Left lung (tissue), 4 donors: ENCODE measurements at regions not wholly inside any gene's neighbourhood (a gene's known extent, or its start where the extent isn't known, plus 50 kb on each side); places are given as distances from the start of the nearest gene placed in this dataset.

Source experiments
- ATAC-seq: fragments of 200-7000 bp; cut with Tn5 transposase; one replicate; pipeline ENCODE4 v1.9.1; 2020; ENCODE audit warnings: moderate library complexity
- DNase-seq, 4 donors: peaks; one replicate each; pipeline ENCODE4 v3.0.0-alpha.2; 2013 to 2020
- H3K27ac ChIP-seq, 2 donors: fragments of 200-600 bp; sonication (generic) in 1 of 2; one replicate each; pipeline versions ENCODE4 v1.5.0 to v1.8.0; 2020 to 2021
- H3K27me3 ChIP-seq, 2 donors: fragments of 200-600 bp; sonication (generic) in 1 of 2; one replicate each; pipeline versions ENCODE4 v1.5.0 to v1.8.0; 2020 to 2021
- H3K36me3 ChIP-seq, 2 donors: fragments of 200-600 bp; sonication (generic) in 1 of 2; one replicate each; pipeline versions ENCODE4 v1.5.0 to v1.8.0; 2020 to 2021
- H3K4me1 ChIP-seq, 2 donors: fragments of 200-600 bp; one replicate each; pipeline ENCODE4 v1.8.0; 2021
- H3K4me3 ChIP-seq, 2 donors: fragments of 200-600 bp; sonication (generic) in 1 of 2; one replicate each; pipeline versions ENCODE4 v1.5.0 to v1.8.0; 2020 to 2021; ENCODE audit warnings: mild to moderate bottlenecking in 1 of 2
- H3K9me3 ChIP-seq, 2 donors: fragments of 200-600 bp; sonication (generic) in 1 of 2; one replicate each; pipeline versions ENCODE4 v1.5.0 to v1.8.0; 2020 to 2021
- CTCF ChIP-seq, 2 donors: fragments of 200-600 bp; sonication (generic) in 1 of 2; IDR thresholded peaks; one replicate each; pipeline versions ENCODE4 v1.5.0 to v1.8.0; 2021; ENCODE audit warnings: antibody characterized with exemption in 2 of 2
- intact Hi-C, 2 donors: fragments of 100-400 bp; cut with DNase I; formaldehyde crosslinking; loops; one replicate each; pipeline versions ENCODE4 v1.11.2 to v1.14.2; 2022
- donor health status: DM: no; HTN: yes; CAD: no.
- donor health status: DM: no; HTN: no; CAD: no.

- no peak for ATAC-seq
- Histone ChIP-seq H3K4me3 (no peak overlapping the region), H3K36me3 (no peaks in the 10 kb centered on the region), H3K4me1 (no peaks in the 10 kb centered on the region), H3K27ac (no peak overlapping the region), H3K27me3 (peaks cover 0 to 11% of the 10 kb centered on the region in 2 donors), H3K9me3 (no peaks in the 10 kb centered on the region)
- DNase-seq, result no peak
- no peak for TF ChIP-seq CTCF (IDR thresholded peaks at IDR 0.05)
- intact Hi-C loops, result no loop called here
Observed at GRCh38 chr9:86659413-86660046, 287.8 kb downstream of the GAS1 start.

GRCh38 chr9:86655147-86655546, 292.2 kb downstream of the GAS1 start:
- no peaks in the 10 kb centered on the region for H3K9me3 ChIP-seq
- H3K36me3 ChIP-seq, result no peaks in the 10 kb centered on the region
- no peak overlapping the region for H3K4me3 ChIP-seq
- H3K27me3 ChIP-seq, result peaks cover 0 to 11% of the 10 kb centered on the region in 2 donors
- no peak for TF ChIP-seq CTCF (IDR thresholded peaks at IDR 0.05)
- H3K27ac ChIP-seq, result no peak overlapping the region
- no peak for ATAC-seq
- intact Hi-C loops, result no loop called here
- no peaks in the 10 kb centered on the region for H3K4me1 ChIP-seq
- DNase-seq, result no peak

DNA sequence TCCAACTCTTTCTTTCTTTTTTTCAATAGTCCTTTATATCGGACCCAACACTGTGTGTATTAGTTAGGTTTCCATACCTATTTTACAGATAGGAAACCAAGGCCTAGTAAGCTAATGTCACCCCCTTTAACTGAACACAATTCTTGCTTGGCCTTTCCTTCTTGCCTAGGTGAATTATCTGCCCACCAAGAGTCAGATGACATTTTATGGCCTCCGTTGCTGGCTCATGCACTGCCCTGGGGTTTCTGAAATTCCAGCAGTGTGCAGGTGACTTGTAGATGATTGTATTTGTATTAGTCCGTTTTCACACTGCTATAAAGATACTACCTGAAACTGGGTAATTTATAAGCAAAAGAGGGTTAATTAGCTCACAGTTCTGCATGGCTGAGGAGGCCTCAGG, 293.8 kb downstream of the GAS1 start:
- no peak for TF ChIP-seq CTCF (IDR thresholded peaks at IDR 0.05)
- H3K9me3 ChIP-seq, result no peaks in the 10 kb centered on the region
- H3K4me3 ChIP-seq, result no peak overlapping the region
- no peak for DNase-seq
- ATAC-seq, result no peak
- H3K4me1 ChIP-seq, result no peaks in the 10 kb centered on the region
- H3K27me3 ChIP-seq, result peaks cover 0 to 4% of the 10 kb centered on the region in 2 donors
- no peak overlapping the region for H3K27ac ChIP-seq
- H3K36me3 ChIP-seq, result no peaks in the 10 kb centered on the region
- intact Hi-C loops, result no loop called here

DNA sequence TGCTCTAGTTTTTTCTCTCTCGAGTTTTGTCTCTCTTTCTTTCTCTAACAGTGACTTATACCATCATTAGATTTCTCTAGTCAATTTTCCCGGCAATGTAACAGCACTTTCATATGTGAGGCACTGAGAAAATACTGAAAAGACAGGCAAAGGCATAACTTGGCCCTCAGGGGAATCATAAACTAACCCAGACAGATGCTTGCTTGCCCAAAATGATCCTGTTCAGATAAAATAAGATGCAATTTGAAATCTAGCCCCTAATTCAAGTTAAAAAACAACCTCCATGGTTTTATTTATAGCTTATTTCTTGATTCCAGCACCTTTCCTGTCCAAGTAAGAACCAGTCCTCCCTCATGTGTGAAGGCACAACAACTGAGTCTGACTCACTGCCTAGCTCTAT, 294.6 kb downstream of the GAS1 start:
- Histone ChIP-seq H3K9me3 (no peaks in the 10 kb centered on the region), H3K27me3 (no peaks in the 10 kb centered on the region), H3K36me3 (no peaks in the 10 kb centered on the region), H3K4me1 (no peaks in the 10 kb centered on the region), H3K27ac (no peak overlapping the region), H3K4me3 (no peak overlapping the region)
- no peak for TF ChIP-seq CTCF (IDR thresholded peaks at IDR 0.05)
- no peak for ATAC-seq
- no peak for DNase-seq
- intact Hi-C loops, result no loop called here

- intact Hi-C loops, result no loop called here
- H3K4me1 ChIP-seq, result no peaks in the 10 kb centered on the region
- H3K27ac ChIP-seq, result no peak overlapping the region
- H3K36me3 ChIP-seq, result no peaks in the 10 kb centered on the region
- no peak overlapping the region for H3K4me3 ChIP-seq
- H3K9me3 ChIP-seq, result no peaks in the 10 kb centered on the region
- DNase-seq, result no peak
- no peak for TF ChIP-seq CTCF (IDR thresholded peaks at IDR 0.05)
- no peaks in the 10 kb centered on the region for H3K27me3 ChIP-seq
- no peak for ATAC-seq
Observed at GRCh38 chr9:86649913-86650312, 295.7 kb upstream of the TUT7 start.
